ENCODE measurements at regions not wholly inside any gene's neighbourhood (a gene's known extent, or its start where the extent isn't known, plus 50 kb on each side); places are given as distances from the start of the nearest gene placed in this dataset. TPM values are rescaled to one million over a fixed set of nuclear protein-coding genes. Genes with fewer than 3 reads are reported as not detected.

- POLR2A ChIA-PET: no interaction called here
- CTCF ChIA-PET: interaction anchor here (1.1 kb wide), 1 partner anchor 36 kb away, joined by 3 read pairs; no protein-coding TSS in a partner anchor
- no peak overlapping the region for H3K27ac ChIP-seq (ENCODE audit: low read depth, low read length)
- no peak for DNase-seq (ENCODE audit: low read depth, low spot score)
- TF ChIP-seq CTCF (IDR thresholded peaks at IDR 0.05; ENCODE audit: low read depth, low read length): no peak
- H3K27me3 ChIP-seq (ENCODE audit: control insufficient read depth, insufficient read depth, low read length): peaks cover 40% of the 10 kb centered on the region
- H3K4me3 ChIP-seq (ENCODE audit: low read depth, low read length): no peak overlapping the region
- H3K9me3 ChIP-seq (ENCODE audit: control insufficient read depth, insufficient read depth, low read length): peaks cover 4% of the 10 kb centered on the region; the same call in 1 of the 2 replicates
Observed at GRCh38 chr1:24980836-24981630, 51.0 kb upstream of the RUNX3 start.

Small RNA genes lying in the stretch of these regions (small RNA-seq; reads per million reads assigned to genes)
- gene MIR4425 (ENCODE audit: insufficient read length, low read depth): not detected
